Right lobe of liver (tissue), 6 donors: ENCODE measurements at regions not wholly inside any gene's neighbourhood (a gene's known extent, or its start where the extent isn't known, plus 50 kb on each side); places are given as distances from the start of the nearest gene placed in this dataset.

Experiments
- ATAC-seq, 4 donors: fragments of 200-7000 bp; cut with Tn5 transposase; one replicate each; pipeline ENCODE4 v1.9.1; 2020; ENCODE audit warnings: mild to moderate bottlenecking in 4 of 4, moderate library complexity in 4 of 4
- DNase-seq, 3 donors: peaks; one replicate each; pipeline ENCODE4 v3.0.0-alpha.2; 2020
- H3K27ac ChIP-seq, 3 donors: fragments of 200-600 bp; one replicate each; pipeline ENCODE4 v1.8.0; 2022
- H3K27me3 ChIP-seq, 2 donors: fragments of 200-600 bp; one replicate each; pipeline ENCODE4 v1.8.0; 2022
- H3K36me3 ChIP-seq, 4 donors: fragments of 200-600 bp; sonication (generic) in 1 of 4; one replicate each; pipeline versions ENCODE4 v1.5.1 to v1.8.0; 2017 to 2022; ENCODE audit warnings: control low read depth in 1 of 4
- H3K4me1 ChIP-seq, 4 donors: fragments of 200-600 bp; sonication (generic) in 1 of 4; one replicate each; pipeline versions ENCODE4 v1.5.1 to v1.8.0; 2017 to 2022; ENCODE audit warnings: control low read depth in 1 of 4
- H3K4me3 ChIP-seq, 3 donors: fragments of 200-600 bp; one replicate each; pipeline ENCODE4 v1.8.0; 2022
- H3K9me3 ChIP-seq, 4 donors: fragments of 200-600 bp; sonication (generic) in 1 of 4; one replicate each; pipeline versions ENCODE4 v1.5.1 to v1.8.0; 2017 to 2022; ENCODE audit warnings: control low read depth in 1 of 4
- CTCF ChIP-seq, 4 donors: fragments of 200-600 bp in 3 of 4; fragments of 450-650 bp in 1 of 4; IDR thresholded peaks; one replicate each; pipeline versions ENCODE4 v1.5.1 to v1.8.0; 2016 to 2022; ENCODE audit warnings: antibody characterized with exemption in 4 of 4, mild to moderate bottlenecking in 2 of 4
- POLR2A ChIP-seq: fragments of 450-650 bp; IDR thresholded peaks from one replicate; pipeline ENCODE4 v1.6.1; 2017; ENCODE audit warnings: antibody characterized with exemption, mild to moderate bottlenecking
- WGBS: methylation state at CpG from one replicate; pipeline ENCODE4 v1.1.6; 2018; ENCODE audit warnings: low coverage, low lambda C conversion rate; ENCODE audit not compliant: insufficient coverage; ENCODE audit errors: missing lambda C conversion rate; 5-methylcytosine and 5-hydroxymethylcytosine counted together
- intact Hi-C, 2 donors: fragments of 100-400 bp; cut with DNase I; formaldehyde crosslinking; loops; one replicate each; pipeline versions ENCODE4 v1.11.2 to v1.14.1; 2022
- small RNA-seq, 2 experiments: library from RNA; depleted of rRNA; stranded (forward); fragments of <200 nt; gene quantifications; one replicate each; pipeline ENCODE3, GENCODE V24; 2016
- donor health status: DM: no; HTN: yes; CAD: no.
- donor health status: DM: no; HTN: no; CAD: no.
- donor health status: DM: no; HTN: no; CAD: no.
- donor health status: DM: no; HTN: yes; CAD: no.
- donor health status: DM: no; HTN: yes; CAD: no.

GRCh38 chr11:62020661-62021060, 53.2 kb upstream of the FTH1 start:
- WGBS = 50% methylated on average over 2 of the region's 3 CpGs
- H3K9me3 ChIP-seq = no peaks in the 10 kb centered on the region

GRCh38 chr11:62018981-62019664, 51.7 kb upstream of the FTH1 start:
- intact Hi-C loops = no loop called here
- ATAC-seq (peak; percentile 19 to 49 (median 41)), DNase-seq (no peak)
- Histone ChIP-seq H3K4me1 (peaks cover 0 to 9% (median 0%) of the 10 kb centered on the region in 4 donors), H3K27ac (no peak overlapping the region), H3K4me3 (no peak overlapping the region), H3K36me3 (no peaks in the 10 kb centered on the region), H3K27me3 (no peaks in the 10 kb centered on the region), H3K9me3 (no peaks in the 10 kb centered on the region)
- 100% methylated on average over 2 of the region's 2 CpGs for WGBS
- no peak for TF ChIP-seq CTCF (IDR thresholded peaks at IDR 0.05)
- TF ChIP-seq POLR2A = no peak

More at GRCh38 chr11:62020661-62021060, 53.2 kb upstream of the FTH1 start:
- Histone ChIP-seq H3K27ac (no peak overlapping the region), H3K4me1 (peaks cover 0 to 15% (median 0%) of the 10 kb centered on the region in 4 donors), H3K36me3 (no peaks in the 10 kb centered on the region), H3K27me3 (no peaks in the 10 kb centered on the region), H3K4me3 (no peak overlapping the region)
- intact Hi-C loops = no loop called here
- DNase-seq (no peak), ATAC-seq (no peak)
- TF ChIP-seq CTCF (IDR thresholded peaks at IDR 0.05) = no peak
- TF ChIP-seq POLR2A = no peak

- no peaks in the 10 kb centered on the region for H3K27me3 ChIP-seq
- ATAC-seq (peak; percentile 36 to 69 (median 50)), DNase-seq (no peak)
- no peak overlapping the region for H3K4me3 ChIP-seq
- TF ChIP-seq CTCF (IDR thresholded peaks at IDR 0.05) (no peak), POLR2A (no peak)
- intact Hi-C loops = no loop called here
- no peak overlapping the region for H3K27ac ChIP-seq
- no peaks in the 10 kb centered on the region for H3K9me3 ChIP-seq
- no peaks in the 10 kb centered on the region for H3K36me3 ChIP-seq
- peaks cover 0 to 9% (median 0%) of the 10 kb centered on the region in 4 donors for H3K4me1 ChIP-seq
- WGBS = 78% methylated on average over 3 of the region's 15 CpGs
These were observed 50.6 kb upstream of the FTH1 start for GRCh38 chr11:62017878-62018655.

Small RNA genes in the stretch of these regions (small RNA-seq; reads per million reads assigned to genes)
- 0 reads per million in 2 experiments for gene AP003733.2
